ENCODE measurements at regions not wholly inside any gene's neighbourhood (a gene's known extent, or its start where the extent isn't known, plus 50 kb on each side); places are given as distances from the start of the nearest gene placed in this dataset.
A peak's percentile ranks its signal among the peaks of the same experiment; 100 is the strongest.

- H3K4me3 ChIP-seq (ENCODE audit: control insufficient read depth, low read depth, low read length): no peak overlapping the region
- no peak for TF ChIP-seq CTCF (conservative IDR thresholded peaks at IDR 0.05; ENCODE audit: control insufficient read depth, insufficient read depth, low read depth, low read length)
- DNase-seq (ENCODE audit: low read depth): peak; percentile 54
These were observed 112.4 kb upstream of the EEPD1 start for GRCh38 chr7:36040679-36041078.

- no peak for DNase-seq (ENCODE audit: low read depth)
- no peak for TF ChIP-seq CTCF (conservative IDR thresholded peaks at IDR 0.05; ENCODE audit: control insufficient read depth, insufficient read depth, low read depth, low read length)
- no peak overlapping the region for H3K4me3 ChIP-seq (ENCODE audit: control insufficient read depth, low read depth, low read length)
These were observed 108.8 kb upstream of the EEPD1 start for GRCh38 chr7:36044101-36044892.

- TF ChIP-seq CTCF (conservative IDR thresholded peaks at IDR 0.05; ENCODE audit: control insufficient read depth, insufficient read depth, low read depth, low read length): no peak
- H3K4me3 ChIP-seq (ENCODE audit: control insufficient read depth, low read depth, low read length): no peak overlapping the region
- peak; percentile 33 for DNase-seq (ENCODE audit: low read depth)
These were observed 107.7 kb upstream of the EEPD1 start for GRCh38 chr7:36045326-36045725.

GRCh38 chr7:36045830-36046341 is 107.2 kb upstream of the EEPD1 start:
- no peak for DNase-seq (ENCODE audit: low read depth)
- H3K4me3 ChIP-seq (ENCODE audit: control insufficient read depth, low read depth, low read length): no peak overlapping the region
- TF ChIP-seq CTCF (conservative IDR thresholded peaks at IDR 0.05; ENCODE audit: control insufficient read depth, insufficient read depth, low read depth, low read length): no peak

- DNase-seq (ENCODE audit: low read depth): no peak
- TF ChIP-seq CTCF (conservative IDR thresholded peaks at IDR 0.05; ENCODE audit: control insufficient read depth, insufficient read depth, low read depth, low read length): peak; percentile 28
These were observed 105.9 kb upstream of the EEPD1 start for GRCh38 chr7:36047091-36047658.

GRCh38 chr7:36048141-36048901 is 104.7 kb upstream of the EEPD1 start:
- TF ChIP-seq CTCF (conservative IDR thresholded peaks at IDR 0.05; ENCODE audit: control insufficient read depth, insufficient read depth, low read depth, low read length): no peak
- no peak overlapping the region for H3K4me3 ChIP-seq (ENCODE audit: control insufficient read depth, low read depth, low read length)
- peak; percentile 96 for DNase-seq (ENCODE audit: low read depth)

More at GRCh38 chr7:36047091-36047658, 105.9 kb upstream of the EEPD1 start:
- no peak overlapping the region for H3K4me3 ChIP-seq (ENCODE audit: control insufficient read depth, low read depth, low read length)
